Stimulated activated CD8-positive, alpha-beta memory T cell treated with anti-CD3 and anti-CD28 coated beads, Interleukin-7, amount 100 ng/mL, for 1 hour (primary cell): ENCODE measurements at regions not wholly inside any gene's neighbourhood (a gene's known extent, or its start where the extent isn't known, plus 50 kb on each side); places are given as distances from the start of the nearest gene placed in this dataset.

Experiments used
- DNase-seq, 2 donors: peaks; one replicate each; pipeline ENCODE4 v3.0.0-alpha.2; 2020; ENCODE audit warnings: low read depth in 2 of 2

GRCh38 chr2:226620176-226620575, 179.4 kb downstream of the IRS1 start:
- DNase-seq, result no peak

GRCh38 chr2:226619707-226620106, 179.9 kb downstream of the IRS1 start:
- no peak for DNase-seq

- DNase-seq, result no peak
Observed at GRCh38 chr2:226618875-226619605, 180.6 kb downstream of the IRS1 start.

GRCh38 chr2:226618544-226618874, 181.1 kb downstream of the IRS1 start:
- DNase-seq, result no peak

GRCh38 chr2:226615891-226616290, 183.7 kb downstream of the IRS1 start:
- DNase-seq, result no peak

DNA sequence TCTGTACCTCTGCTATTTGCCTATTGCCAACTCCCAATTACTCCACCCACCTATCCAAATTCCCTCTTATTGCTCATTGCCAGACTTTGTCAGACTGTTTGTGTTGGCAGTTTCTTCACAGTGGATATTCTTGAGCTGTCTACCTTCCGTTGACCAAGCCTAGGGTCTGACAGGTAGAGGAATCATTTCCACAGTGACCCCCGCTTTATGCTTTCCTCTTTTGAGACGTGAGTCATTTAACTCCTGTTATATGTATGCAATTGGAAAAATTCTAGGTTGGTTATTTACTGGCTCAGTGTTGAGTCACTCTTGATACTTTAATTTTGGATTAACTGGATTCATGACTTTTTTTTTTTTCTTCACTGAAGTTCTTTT, 187.7 kb downstream of the IRS1 start:
- no peak for DNase-seq

GRCh38 chr2:226611196-226611943, 188.2 kb downstream of the IRS1 start:
- no peak for DNase-seq

DNA sequence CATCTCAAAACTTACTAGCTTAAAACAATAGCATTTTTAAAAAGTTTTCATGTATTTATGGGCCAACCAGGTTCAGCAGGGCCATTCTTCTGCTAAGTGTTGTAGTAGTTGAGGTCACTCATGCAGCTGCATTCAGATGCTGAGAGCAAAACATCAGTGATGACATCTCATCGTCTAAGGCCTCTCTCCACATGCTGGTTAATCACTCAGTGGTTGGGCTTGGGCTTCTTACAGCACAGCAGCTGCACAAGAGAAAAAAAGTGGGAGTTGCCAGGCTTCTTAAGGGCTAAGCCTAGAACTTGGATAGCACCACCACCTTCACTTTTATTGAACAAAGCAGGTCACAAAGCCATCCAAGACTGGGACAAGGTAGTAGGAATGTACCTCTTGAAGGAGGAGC, 190.3 kb downstream of the IRS1 start:
- no peak for DNase-seq

GRCh38 chr2:226608451-226608850, 191.2 kb downstream of the IRS1 start:
- no peak for DNase-seq

DNA sequence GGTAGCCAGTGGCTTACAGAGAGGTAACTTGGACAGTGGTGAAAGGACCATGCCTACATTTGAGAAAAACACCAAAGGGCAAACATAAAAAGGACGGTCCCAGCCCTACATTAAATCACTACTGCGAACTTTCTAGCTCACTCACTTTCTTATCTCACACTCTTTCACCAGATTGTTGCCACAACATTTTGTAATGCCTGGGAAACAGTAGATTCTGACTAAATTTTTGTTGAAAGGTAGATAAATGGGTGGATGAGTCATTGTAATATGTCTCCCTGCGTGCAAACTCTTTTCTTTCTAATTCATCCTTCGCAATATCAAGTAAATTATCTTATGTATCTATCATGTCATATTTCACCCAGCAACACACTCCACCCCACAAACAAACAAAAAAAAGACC, 192.2 kb downstream of the IRS1 start:
- DNase-seq, result no peak

- no peak for DNase-seq
Observed at GRCh38 chr2:226605642-226606041, 194.0 kb downstream of the IRS1 start.

DNA sequence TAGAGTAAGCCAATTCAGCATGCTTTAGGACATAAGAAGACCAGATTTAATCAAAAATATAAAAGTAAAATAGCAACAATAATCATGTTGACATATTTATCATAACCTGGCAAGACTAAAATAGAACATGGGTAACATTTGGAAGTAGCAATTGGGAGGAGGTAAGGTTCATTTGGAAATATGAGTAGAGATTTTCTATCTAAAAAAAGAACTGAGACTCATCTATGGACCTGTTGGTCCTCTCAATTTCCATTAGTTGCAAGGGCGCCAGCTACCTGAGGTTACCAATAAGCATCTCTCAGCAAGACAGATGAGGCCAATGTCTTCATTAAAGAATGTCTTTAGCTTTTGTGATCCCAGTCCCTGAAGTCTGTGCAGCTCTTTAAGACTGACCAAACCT, 196.0 kb downstream of the IRS1 start:
- DNase-seq, result no peak

- DNase-seq, result no peak
Observed at GRCh38 chr2:226601881-226602662, 197.5 kb downstream of the IRS1 start.

- DNase-seq, result no peak
Observed at GRCh38 chr2:226600802-226601201, 198.8 kb downstream of the IRS1 start.

DNA sequence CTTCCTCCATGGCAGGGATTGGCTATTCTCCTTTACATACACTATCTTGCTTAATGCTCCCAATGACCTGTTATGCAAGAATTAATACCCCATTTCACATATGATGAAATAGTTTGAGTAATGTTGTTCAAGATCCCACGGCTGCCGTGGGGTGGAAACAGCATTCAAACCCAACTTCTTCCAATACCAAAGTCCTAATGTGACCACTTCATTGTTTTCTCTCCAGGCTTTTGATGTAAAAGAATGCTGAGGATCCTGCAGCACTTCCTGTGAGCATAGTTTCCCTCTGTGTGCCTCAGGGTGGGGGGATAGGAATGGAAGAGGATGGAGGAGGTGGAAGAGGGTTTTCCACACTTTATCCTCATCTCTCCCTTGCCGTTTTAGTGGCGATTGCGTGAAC, 199.4 kb downstream of the IRS1 start:
- no peak for DNase-seq

- no peak for DNase-seq
Observed at GRCh38 chr2:226589043-226589442, 210.6 kb downstream of the IRS1 start.

DNA sequence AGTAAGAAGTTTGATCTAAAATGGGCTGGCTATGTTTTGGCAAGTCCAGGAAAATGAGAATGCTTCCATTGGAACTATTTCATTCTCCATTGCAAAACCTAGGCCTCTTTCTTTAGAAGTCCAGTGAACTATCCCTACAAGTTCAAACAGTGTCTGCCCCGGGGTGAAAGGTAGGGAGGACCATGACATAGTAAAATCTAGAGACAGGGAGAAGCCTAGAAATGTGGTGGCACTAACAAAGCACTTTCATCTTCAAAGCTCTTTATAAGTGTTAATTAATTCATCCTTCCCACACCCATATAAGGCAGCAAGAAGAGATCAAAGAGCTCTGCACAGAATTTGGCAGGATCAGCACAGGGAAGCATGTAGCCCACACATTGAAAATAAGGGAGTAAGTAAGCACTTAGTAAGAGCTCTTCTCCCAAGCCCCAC, 214.5 kb downstream of the IRS1 start:
- DNase-seq, result no peak

GRCh38 chr2:226584518-226585055, 215.0 kb downstream of the IRS1 start:
- DNase-seq, result no peak

- no peak for DNase-seq
Observed at GRCh38 chr2:226583715-226584114, 215.9 kb downstream of the IRS1 start.

GRCh38 chr2:226581661-226582060, 218.0 kb downstream of the IRS1 start:
- DNase-seq, result no peak

DNA sequence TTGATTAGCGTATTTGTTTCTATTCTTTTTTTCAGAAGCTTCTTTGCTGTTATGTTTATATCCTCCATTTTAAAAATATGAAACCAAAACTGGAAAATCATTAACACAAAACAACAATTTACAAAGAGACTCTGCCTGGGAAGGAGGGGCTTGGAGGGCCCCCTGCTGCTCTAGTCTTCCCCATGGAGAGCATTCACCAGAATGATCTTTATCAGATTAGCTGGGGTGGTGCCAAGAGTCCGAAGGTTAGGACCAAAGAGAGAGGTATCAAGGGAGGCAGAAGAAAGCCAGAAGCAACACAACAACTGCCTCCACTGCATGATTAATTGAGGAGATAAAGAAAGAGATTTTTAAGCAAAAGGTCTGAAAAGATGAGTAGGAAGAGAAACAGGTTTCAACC, 218.6 kb downstream of the IRS1 start:
- DNase-seq, result no peak

GRCh38 chr2:226580403-226580802, 219.2 kb downstream of the IRS1 start:
- DNase-seq, result no peak

DNA sequence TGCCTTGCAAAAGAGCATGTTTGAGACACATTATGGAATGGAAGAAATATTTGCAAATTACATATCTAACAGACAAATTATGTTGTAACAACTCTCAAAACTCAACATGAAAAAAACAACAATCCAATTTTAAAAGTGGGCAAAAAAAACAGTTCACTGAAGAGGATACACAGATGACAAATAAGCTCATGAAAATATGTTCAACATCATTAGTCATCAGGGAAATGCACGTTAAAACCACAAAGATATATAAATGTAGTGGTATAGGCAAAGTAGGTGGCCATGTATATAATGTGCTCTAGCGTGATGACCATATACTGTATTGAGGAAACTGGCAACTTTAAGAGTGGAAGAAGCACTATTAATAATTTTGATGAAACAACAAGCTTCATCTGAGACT, 220.1 kb downstream of the IRS1 start:
- no peak for DNase-seq
